SK-MEL-5 (cell line): ENCODE measurements at regions not wholly inside any gene's neighbourhood (a gene's known extent, or its start where the extent isn't known, plus 50 kb on each side); places are given as distances from the start of the nearest gene placed in this dataset.

ENCODE experiments used
- DNase-seq: peaks from one replicate; pipeline ENCODE4 v3.0.0-alpha.2; 2016; ENCODE audit warnings: low read depth, low spot score
- in situ Hi-C: cut with HindIII; loops from 2 replicates; pipeline ENCODE4 v1.10.0; 2016; ENCODE audit warnings: low sequenced_read_pairs, high pct_unique_total_duplicates, low pct_unique_long_range_greater_than_20kb

DNA sequence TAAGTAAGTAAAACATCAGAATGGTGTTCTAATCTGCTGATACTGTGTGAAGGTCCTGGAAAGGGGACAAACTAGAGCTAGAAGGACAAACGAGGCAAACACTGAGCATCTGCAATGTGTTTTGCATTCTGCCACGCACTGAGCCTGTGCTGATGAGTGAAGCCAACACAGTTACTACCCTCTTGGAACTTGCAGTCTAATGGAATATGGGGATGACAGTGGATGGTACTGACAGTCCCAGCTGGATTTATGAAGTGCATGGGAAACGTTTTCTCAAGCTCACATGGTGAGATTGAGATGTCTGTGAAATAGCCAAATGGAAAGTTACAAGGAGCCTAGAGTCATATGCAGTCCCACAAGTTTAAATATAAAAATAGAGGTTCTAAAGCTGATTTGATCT lies 86.6 kb downstream of the FOXB1 start:
- DNase-seq: no peak
- in situ Hi-C loops: no loop called here

DNA sequence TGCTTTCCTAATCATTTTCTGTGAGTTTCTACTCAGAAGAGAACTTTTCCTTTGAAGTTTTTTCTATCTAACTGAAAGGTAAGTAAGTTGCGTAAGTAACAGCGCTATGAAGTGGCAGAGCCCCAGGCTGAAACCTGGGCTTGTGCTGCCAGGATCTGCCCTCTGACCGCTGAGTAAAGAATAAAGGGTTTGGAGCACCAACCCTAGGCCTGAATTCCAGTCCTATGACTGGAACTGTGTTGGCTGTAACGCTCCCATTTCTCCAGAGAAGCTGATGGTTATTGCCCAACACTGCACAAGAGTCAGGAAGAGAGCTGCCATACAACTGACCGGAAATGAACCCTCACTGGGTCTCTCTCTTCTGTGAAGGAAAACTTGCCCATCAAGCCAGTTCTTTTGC lies 87.0 kb downstream of the FOXB1 start:
- no peak for DNase-seq
- in situ Hi-C loops: no loop called here

DNA sequence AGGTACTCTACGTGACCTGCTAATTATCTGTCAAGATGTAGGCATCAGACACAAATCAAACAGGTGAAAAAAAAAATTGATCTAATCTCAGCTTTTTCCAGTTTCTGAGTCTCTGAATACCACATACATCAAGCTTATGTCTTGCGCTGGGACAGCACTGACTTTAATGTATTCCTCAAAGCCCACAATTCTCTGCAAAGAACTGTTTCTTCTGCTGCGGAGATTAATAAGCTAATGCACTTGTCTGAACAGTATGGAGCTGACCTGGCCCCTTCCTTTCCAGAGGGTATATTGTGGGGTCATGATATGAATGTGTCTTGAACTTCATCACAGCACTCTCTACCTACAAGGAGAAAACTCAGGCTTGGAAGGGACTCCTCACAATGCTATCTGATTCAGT lies 87.8 kb downstream of the FOXB1 start:
- no peak for DNase-seq
- in situ Hi-C loops: no loop called here

DNA sequence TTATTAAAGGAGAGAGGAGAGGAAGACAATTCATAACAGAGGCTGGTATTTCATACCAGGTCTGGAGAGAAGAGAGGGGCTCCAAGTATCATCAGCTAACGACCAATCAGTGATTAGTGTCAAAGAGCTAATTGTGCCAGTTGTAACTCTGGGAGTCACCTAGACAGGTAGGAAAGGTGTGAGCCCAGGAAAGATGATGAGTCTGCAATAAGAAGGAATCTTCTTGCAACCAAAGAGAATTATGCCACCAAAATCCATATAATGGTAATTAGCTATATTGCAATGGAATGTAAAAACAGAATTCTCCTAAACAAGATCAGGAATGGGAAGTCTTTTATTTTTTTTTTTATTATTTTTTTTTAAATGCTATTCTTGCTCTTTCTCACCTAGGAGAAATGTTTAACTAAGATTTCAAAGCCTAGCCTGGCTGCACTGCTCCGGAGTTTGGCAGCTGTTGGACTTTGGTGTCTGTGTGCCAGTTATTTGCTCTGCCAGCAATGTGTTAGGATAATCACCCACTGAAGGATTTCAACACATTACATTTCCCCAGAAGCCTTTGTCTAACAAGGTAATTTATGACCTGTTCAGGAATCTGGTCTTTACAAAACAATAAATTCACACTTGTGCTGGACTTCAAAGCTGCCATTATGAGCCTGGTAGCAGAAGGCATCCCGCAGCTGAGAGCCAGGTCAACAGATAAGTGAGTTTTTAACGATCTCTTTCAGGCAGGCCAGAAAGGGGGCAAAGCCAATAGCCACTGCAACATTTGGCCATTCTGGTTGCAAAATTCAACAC lies 89.4 kb downstream of the FOXB1 start:
- no peak for DNase-seq
- in situ Hi-C loops: no loop called here

DNA sequence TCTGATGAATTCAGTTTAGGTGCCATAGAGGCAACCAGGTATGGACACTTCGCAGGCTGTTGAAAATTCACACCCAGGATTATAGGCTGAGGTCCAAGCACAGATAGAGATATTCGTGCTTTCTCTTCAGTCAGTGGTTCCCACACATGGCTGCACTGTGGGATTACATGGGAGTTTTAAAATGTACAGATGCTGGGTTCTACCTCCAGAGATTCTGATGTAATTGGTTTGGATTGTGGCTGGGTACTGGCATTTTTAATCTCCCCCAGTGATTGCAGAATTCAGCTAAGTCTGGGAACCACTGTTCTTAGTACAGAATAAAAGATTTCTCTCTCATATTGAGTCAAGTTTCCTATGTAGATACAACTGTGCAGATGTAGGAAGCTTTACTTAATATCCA lies 91.6 kb downstream of the FOXB1 start:
- no peak for DNase-seq

DNA sequence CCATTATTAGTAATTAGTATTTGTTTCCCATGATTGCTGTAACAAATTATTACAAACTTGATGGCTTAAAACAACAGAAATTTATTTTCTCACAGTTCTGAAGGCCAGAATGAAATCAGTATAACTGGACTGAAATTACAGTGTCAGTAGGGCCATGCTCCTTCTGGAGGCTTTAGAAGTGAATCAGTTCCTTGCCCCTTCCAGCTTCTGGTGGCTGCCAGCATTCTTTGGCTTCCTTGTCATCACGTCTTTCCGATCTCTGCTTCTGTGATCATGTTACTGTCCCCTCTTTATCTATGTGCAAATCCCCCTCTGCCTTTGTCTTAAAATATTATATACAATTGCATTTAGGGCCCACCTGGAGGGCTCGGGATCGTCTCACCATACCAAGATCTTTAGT lies 92.0 kb downstream of the FOXB1 start:
- in situ Hi-C loops: no loop called here
- no peak for DNase-seq

More for the DNA sequence above, 91.6 kb downstream of the FOXB1 start:
- in situ Hi-C loops: no loop called here

DNA sequence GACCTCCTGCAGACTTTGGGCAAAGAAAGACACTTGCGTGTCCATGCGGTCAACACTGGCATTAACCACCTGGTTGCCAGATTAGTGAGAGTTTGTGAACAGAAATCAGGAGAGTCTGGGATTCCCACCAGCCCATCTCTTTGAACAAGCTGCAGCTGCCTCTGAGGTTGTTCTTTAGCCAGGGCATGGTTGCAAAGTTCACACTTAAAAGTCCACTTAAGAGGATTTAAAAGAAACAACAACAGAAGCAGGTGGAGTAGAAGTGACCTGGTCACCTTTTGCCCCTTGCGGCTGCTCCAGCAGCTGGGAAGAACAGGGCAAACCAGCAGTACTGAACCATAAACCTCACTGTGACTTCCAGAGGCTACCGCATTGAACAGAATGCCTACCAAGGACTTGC lies 97.3 kb downstream of the FOXB1 start:
- in situ Hi-C loops: no loop called here

DNA sequence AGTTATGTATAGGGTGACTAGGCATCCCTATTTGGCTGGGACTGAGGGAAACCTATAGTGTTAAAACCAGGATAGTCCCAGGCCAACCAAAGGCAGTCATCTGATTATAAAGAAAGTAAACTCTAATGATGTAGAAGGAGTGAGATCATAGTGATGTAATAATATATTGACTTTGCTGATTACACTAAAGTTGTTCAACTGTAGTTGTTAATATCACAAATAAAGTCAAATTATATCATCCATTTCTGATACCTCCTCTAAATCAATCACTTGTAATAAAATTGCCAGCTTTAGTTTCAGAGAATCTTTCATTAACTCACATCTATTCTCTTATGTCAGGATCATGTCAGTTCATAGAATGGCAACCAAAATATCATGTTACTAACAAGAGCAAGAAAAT lies 98.6 kb downstream of the FOXB1 start:
- no peak for DNase-seq
- in situ Hi-C loops: no loop called here

More for the DNA sequence above, 97.3 kb downstream of the FOXB1 start:
- DNase-seq: no peak

DNA sequence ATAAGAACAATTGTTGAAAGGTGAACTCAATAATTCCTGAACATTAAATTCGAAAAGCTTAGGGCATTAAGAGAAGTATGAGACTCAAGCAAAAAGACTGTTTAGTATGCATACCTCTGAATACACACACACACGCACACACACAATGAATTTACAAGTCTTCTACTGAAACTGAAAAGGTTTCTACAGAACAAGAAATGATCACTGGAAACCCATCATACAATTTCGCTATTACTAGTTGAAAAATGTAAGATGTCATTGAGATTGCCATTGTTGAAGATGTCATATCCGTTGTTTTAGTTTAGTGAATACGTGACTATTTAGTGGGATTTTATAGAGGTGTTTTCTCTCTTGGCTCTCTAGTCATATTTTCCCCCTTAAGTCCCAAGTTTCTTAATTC lies 106.8 kb downstream of the FOXB1 start:
- in situ Hi-C loops: no loop called here
- DNase-seq: no peak

DNA sequence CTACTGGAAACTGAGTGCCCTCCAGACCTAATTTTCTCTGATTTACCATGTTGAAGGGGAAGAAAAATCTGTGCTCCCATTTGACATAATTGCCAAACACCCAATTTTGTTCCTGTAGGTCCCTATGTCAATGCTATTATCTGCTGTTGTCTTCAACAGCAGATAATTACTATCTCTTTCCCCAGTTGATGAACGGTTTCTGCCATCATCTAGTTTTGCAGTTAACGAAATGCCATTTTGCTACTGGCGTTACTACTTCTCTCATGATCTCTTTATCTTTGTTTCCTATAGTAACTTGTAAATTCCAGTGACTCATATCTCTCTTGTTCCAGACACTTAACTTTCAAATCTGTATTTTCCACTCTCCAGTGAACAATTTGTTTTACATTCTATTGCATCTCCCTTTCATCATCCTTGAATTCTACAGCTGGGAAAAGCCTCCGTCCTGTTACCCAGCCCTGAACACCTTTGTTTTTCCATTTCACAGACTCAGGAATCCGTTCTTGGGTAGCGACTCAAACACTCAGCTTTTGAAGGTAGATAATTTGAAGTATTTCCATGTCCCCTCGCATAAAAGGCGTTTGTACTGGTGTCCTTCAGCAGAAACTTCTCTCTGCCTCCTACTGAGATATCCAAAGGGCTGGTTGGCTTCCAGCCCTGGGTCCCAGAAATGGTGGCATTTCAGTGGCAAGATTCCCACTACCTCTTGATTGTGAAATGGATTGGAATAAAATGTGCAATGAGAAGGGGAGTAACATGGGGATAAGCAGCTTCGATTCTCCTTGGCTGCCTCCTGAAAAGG lies 111.7 kb downstream of the FOXB1 start:
- DNase-seq: no peak
- in situ Hi-C loops: no loop called here

DNA sequence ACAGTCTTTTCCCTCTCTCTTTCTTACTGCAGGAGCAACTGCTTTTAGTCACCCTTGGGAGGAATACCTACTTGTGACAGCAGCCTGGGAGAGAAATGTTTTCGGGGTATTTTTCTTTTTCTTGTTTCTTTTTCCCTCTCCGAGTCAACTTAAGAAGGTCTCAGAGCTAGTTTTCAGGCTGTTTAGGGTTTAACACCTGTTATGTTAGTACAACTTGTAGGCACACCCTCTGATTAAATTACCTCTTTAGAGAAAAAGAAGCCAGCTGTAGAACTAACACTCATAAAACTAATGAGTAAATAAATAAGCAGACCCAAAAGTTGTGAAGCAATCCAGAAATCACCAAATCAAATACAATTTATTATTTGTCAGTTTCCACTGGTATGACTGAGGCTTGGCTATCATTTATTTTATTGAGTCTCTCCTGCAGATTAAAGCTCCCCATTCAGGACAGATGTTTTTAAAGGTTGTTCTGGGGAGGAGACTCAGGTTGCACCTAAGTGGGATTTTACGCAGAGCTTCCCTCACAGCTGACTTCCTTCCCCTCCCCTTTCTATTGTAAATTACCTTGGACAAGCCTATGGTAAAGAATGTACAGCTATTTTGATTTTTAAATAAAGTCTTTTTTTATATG lies 112.5 kb downstream of the FOXB1 start:
- DNase-seq: no peak
- in situ Hi-C loops: no loop called here

DNA sequence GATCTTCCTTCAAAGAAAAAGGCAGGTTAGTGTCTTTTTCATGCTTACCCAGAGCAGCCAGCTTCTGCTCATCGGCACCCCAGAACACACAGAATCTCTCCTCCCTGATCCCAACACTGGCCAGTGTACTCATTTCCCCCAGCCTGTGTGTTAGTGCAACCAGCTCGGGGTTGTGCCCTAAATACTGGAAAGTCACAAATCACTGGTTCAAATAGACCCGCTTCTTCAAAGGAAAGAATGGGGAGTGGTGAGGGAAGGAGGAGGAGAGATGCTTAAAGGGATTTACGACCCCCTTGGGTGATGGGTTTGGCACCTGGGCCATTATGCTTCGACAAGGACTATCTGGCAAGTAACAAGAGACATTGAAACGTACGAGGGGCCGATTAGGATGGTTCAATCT lies 114.0 kb downstream of the FOXB1 start:
- no peak for DNase-seq
- in situ Hi-C loops: no loop called here

DNA sequence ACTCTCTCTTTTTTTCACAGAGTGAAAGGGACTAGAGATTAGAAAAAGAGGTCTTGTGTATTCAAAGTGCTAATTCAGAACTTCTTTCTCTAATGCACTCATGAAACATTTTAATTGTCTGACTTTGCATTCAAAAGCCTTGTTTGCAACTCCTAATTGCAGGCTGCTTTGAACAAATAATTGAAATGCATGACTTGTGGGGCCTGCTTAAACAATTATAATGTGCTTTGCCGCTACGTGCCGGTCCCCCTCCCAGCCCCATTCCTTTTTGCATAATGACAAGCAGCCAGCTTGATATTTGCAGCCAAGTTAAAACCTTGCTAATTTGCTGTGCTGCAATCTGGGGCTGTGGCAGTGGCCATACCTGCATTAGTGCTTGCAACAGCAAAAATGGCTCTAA lies 114.5 kb downstream of the FOXB1 start:
- DNase-seq: no peak
- in situ Hi-C loops: no loop called here

DNA sequence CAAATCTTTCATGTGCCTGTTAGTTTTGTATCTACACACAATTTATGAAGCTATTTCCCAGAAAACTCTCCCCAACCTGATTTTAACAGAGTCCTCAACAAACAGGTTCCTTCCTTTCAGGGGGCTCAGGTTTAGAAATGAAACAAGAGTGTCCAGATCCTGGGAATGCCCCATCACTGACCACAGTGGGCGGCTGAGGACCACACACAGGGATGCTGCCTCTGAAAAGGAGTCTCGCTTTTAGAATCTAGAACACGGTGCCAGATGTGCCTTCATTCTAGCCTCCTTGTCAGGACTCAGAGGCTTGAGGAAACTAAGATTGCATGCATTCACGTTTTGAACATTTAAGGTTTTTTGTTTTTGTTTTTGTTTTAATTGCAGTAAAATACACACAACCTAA lies 115.0 kb downstream of the FOXB1 start:
- DNase-seq: no peak
- in situ Hi-C loops: no loop called here

DNA sequence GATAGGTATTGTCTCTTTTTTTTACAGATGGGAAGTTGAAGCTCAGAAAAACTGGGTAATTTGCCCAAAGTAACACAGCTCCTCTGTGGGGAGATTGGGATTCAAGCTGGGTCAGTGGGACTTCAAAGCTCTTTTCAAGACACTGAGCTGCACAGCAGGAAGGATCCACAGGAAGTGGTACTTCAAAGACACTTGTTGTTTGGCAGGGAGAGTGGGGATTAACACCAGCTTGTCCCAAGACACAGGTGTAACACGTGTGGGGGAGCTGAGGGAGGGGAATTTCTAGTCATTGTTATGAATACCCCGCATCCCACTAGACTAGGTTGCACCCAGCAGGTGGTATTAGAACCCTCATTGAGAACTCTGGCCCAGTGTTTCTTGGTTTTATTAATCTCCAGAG lies 116.0 kb downstream of the FOXB1 start:
- DNase-seq: no peak
- in situ Hi-C loops: no loop called here

DNA sequence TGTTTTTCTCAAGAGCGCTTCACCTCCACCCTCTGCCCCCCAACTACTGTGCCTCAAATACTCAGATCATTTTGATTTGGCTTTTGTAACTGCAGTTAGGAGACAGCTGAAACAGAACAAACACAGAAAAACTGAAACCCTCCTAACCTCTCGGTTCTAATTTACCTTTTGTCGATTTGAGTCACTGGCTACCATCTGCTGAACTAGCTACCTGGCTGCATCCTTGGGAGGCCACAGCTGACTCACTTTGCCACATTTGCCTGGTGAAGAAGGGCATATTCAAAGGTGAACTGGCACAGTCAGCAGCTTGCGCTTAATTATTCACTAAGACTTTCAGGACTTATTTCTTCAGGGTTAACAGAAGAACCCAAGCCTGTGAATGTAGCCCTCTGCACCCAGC lies 117.7 kb downstream of the FOXB1 start:
- in situ Hi-C loops: no loop called here
- DNase-seq: no peak

DNA sequence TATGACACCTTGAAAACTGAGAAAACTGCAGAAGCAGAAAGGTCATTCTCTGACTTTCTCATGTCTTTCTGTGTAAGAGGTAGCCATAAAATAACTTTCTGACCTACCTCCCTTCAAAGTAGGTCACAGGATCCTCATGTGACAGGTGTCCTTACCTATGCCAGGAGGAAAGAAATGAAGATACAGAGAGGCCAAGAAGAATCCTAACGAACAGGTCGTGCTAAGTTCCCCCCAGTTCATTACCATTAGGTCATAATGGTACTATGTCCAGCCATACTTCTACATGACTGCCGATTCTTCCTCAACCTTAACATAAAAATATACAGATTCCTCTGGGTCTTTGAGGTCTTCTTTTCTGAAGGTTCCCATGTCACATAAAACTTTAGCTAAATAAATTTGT lies 118.6 kb downstream of the FOXB1 start:
- in situ Hi-C loops: no loop called here
- DNase-seq: no peak

DNA sequence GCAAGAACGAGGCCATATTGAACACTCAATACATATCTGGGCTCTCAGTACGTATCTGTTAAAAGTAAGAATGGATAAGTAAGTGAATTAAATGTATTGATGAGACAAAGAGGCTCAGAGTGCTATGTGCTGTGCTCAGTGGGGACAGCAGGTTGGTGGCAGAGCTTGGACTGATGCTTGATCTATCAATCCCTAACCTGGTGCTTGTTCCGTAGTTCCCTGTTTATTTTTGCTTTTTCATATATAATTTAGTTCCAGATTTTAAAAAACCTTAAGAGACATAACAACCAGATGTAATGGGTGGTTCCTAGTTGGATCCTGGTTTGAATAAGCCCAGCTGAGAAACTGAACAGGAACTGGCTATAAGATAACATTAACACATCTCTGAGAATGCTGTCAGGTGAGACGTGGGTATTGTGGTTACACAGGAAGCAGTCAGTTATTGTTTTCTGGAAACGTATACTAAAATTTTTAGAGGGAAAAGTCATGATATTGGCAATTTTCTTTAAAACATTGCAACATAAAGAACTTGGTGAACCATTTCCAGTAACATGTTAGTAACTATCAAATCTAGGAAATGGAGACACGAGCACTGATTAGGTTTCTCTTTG lies 120.5 kb downstream of the FOXB1 start:
- DNase-seq: no peak
- in situ Hi-C loops: no loop called here
